GM21529 (cell line): ENCODE measurements at regions not wholly inside any gene's neighbourhood (a gene's known extent, or its start where the extent isn't known, plus 50 kb on each side); places are given as distances from the start of the nearest gene placed in this dataset.
"Not testable (repeated sequence)": the region's sequence is repeated elsewhere in the genome, so short reads cannot be mapped to it uniquely, and the experiment has no call there.

Experiments used
- ATAC-seq: cut with Tn5 transposase; IDR thresholded peaks from one replicate; pipeline ENCODE4 v1.9.1; 2021; ENCODE audit not compliant: unreplicated experiment

- ATAC-seq: not testable (repeated sequence)
Observed at GRCh38 chr3:17812328-17812727, 69.9 kb upstream of the TBC1D5 start.

DNA sequence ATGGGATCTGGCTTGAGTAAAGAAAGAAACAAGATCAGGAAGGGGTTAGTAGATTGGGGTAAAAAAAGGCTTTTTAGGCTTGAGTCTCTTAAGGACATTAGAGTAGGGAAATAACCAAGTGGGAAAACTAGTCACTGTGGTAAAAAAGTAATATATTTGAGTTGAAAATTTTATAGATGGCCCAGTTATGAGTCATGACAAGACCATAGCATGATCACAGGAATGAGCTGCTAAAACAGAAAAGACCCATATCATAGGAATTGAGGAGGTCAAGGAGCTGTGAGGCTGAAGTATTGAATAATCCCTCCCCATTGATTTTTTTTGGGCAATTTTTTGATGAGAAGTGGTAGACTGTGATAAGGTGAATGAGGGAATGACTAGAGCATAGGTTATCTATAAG lies 69.2 kb upstream of the TBC1D5 start:
- no peak for ATAC-seq

- ATAC-seq: no peak
Observed at GRCh38 chr3:17810759-17811158, 68.3 kb upstream of the TBC1D5 start.

GRCh38 chr3:17808994-17809393 lies 66.6 kb upstream of the TBC1D5 start:
- no peak for ATAC-seq

DNA sequence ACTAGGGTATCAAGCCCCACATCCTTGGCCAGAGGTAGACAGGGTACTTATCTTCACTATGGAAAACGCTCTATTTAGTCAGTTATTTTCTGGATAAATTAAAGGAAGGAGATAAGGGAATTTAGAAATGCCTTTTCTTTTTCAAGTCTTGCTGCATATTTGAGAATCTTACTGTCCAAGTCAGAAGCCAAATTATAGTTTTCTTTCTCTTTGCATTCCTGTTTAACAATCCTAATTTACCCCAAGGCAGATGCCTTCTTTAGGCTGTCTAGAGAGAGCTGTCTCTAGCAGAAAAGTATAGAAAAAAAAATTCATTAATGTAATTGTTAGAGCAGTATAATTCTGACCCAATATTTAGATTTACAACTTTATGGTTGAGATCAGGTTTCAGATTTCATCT lies 64.4 kb upstream of the TBC1D5 start:
- ATAC-seq: no peak

GRCh38 chr3:17806201-17806600 lies 63.8 kb upstream of the TBC1D5 start:
- no peak for ATAC-seq

DNA sequence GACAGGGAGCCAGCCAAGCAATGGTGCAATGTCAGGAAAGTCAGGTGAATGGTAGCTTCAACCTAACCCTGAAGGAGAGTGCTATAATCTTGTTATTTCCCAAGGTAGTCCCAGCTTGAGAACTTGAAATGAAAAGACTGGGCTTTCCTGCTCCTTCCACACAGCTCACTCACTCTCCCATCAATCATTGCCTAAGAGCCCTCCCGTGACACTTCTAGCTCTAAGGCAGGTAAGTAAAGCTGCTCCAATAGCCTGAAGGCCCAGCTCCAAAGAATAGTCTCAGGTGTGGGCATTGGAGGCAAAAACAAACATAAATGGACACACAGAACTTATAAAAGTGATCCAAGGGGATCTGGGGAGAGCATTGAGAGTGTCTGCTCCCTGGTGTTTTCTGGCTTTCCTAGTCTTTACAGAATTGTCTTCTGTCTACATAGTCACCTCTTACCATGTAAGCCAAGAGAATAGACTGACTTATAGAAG lies 63.1 kb upstream of the TBC1D5 start:
- ATAC-seq: no peak

DNA sequence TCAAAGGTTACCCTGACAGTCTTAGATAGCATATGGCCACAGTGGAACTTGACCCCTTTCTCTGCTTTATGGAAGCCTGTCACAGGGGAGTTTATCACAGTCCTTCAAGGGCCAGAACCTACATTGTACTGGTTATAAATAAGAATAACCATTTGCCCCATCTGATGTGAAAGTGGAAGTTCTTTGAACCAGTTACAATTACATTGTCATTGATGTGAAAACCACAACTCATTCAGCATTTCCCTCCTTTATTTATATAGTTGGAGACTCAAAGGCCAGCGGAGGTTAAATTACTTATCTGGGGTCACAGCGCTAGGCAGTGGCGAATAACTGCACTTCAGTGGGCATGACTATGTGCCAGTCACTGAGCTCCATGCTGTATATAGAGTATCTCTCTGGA lies 60.5 kb upstream of the TBC1D5 start:
- peak; percentile 48 for ATAC-seq

- no peak for ATAC-seq
Observed at GRCh38 chr3:17801131-17801530, 58.7 kb upstream of the TBC1D5 start.

DNA sequence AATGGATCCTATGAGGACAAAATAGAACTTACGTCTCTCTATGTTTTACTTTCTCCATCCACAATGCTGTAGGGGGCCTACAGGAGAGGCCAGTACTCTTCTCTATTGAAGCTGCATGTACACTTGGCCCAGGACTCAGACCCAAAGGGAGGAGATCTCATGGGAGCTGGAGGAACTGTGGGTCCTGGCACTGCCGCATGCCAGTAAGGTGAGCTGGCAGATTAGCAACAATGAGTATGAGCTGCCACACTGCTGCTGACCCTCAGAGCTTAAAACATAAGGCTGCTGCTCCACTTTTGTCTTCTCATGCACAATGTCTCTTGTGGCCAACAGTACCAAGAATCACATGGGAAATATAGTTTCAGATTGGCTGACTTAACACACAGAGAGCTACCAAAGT lies 57.8 kb upstream of the TBC1D5 start:
- no peak for ATAC-seq

- ATAC-seq: no peak
Observed at GRCh38 chr3:17799312-17799711, 56.9 kb upstream of the TBC1D5 start.

GRCh38 chr3:17798000-17798399 lies 55.6 kb upstream of the TBC1D5 start:
- no peak for ATAC-seq

DNA sequence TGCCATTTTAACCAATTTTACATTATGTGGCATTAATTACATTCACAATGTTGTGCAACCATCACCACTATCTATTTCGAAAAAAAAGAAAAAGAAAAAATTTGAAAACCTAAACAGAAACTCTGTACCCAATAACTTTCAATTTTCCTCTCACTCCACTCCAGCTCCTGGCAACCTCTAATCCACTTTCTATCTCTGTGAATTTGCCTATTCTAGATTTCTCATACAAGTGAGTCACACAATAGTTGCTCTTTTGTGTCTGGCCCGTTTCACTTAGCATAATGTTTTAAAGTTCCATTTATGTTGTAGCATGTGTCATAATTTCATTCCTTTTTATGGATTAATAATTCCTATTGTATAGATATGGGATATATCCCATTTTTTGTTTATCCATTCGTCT lies 53.3 kb upstream of the TBC1D5 start:
- no peak for ATAC-seq

DNA sequence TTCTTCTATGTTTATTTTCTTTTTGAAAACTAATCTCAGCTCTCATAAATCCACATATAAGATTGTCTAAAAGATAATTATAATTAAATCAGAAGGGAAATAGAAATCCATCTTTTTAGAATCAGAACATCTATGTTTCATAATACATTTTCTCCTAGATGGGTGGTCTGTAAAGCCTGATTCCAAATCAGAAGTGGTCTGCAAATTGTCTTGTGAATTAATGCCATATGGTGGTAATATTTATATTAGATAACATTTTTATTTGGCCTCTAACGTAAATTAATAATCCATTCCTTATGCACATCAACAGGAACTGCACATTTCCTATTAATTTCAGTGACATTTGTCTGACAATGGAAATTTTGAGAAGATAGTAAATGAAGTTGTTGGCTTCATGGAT lies 52.8 kb upstream of the TBC1D5 start:
- no peak for ATAC-seq

DNA sequence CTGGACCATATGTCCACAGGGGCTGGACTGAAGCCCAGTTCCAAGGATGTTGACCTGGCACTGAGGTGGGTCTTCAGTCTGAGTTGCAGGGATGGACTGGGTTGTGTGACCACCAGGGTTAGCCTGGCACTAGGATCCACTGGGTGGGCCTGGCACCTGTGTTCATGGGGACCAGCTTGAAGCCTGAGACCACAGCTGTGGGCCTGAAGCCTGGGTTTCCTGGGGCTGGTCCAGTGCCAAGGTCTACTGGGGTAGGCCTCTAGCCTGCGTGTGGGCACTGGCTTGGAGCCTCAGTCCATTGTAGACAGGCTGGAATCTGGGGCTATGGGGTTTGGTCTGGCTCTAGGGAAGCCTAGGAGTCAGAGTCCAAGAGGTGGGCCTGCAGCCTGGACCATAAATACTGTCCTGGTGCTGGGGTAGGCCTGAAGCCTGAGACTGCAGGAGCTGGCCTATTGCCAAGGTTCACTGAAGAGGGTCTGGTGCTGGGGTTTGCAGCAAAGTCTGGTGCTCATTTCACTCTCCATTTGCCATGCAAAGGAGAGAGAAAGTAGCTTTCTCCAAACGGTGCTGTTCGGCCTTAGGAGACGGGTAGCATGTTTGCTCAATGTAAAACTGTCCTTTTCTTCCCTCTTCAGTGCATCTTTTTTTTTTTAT lies 51.2 kb upstream of the TBC1D5 start:
- no peak for ATAC-seq
